ENCODE measurements at regions not wholly inside any gene's neighbourhood (a gene's known extent, or its start where the extent isn't known, plus 50 kb on each side); places are given as distances from the start of the nearest gene placed in this dataset.

- DNase-seq (ENCODE audit: low read depth), result no peak
- no peak overlapping the region for H3K4me3 ChIP-seq (ENCODE audit: low read length)
Measured at GRCh38 chr5:148708854-148709253, 54.5 kb upstream of the HTR4 start.

GRCh38 chr5:148711961-148712360 lies 57.6 kb upstream of the HTR4 start:
- TF ChIP-seq CTCF (conservative IDR thresholded peaks at IDR 0.05; ENCODE audit: low read length), result no peak
- no peak overlapping the region for H3K4me3 ChIP-seq (ENCODE audit: low read length)
- no peak for DNase-seq (ENCODE audit: low read depth)

More at GRCh38 chr5:148708854-148709253, 54.5 kb upstream of the HTR4 start:
- no peak for TF ChIP-seq CTCF (conservative IDR thresholded peaks at IDR 0.05; ENCODE audit: low read length)

GRCh38 chr5:148713735-148714508 lies 59.6 kb upstream of the HTR4 start:
- DNase-seq (ENCODE audit: low read depth), result no peak
- TF ChIP-seq CTCF (conservative IDR thresholded peaks at IDR 0.05; ENCODE audit: low read length), result no peak
- H3K4me3 ChIP-seq (ENCODE audit: low read length), result no peak overlapping the region

- DNase-seq (ENCODE audit: low read depth), result no peak
- H3K4me3 ChIP-seq (ENCODE audit: low read length), result no peak overlapping the region
- no peak for TF ChIP-seq CTCF (conservative IDR thresholded peaks at IDR 0.05; ENCODE audit: low read length)
Measured at GRCh38 chr5:148716716-148717115, 62.4 kb upstream of the HTR4 start.

- no peak overlapping the region for H3K4me3 ChIP-seq (ENCODE audit: low read length)
- no peak for TF ChIP-seq CTCF (conservative IDR thresholded peaks at IDR 0.05; ENCODE audit: low read length)
- DNase-seq (ENCODE audit: low read depth), result no peak
Measured at GRCh38 chr5:148717668-148718067, 63.3 kb upstream of the HTR4 start.

- no peak for TF ChIP-seq CTCF (conservative IDR thresholded peaks at IDR 0.05; ENCODE audit: low read length)
- DNase-seq (ENCODE audit: low read depth), result no peak
- H3K4me3 ChIP-seq (ENCODE audit: low read length), result no peak overlapping the region
Measured at GRCh38 chr5:148719605-148720004, 65.3 kb upstream of the HTR4 start.

- H3K4me3 ChIP-seq (ENCODE audit: low read length), result no peak overlapping the region
- DNase-seq (ENCODE audit: low read depth), result no peak
- no peak for TF ChIP-seq CTCF (conservative IDR thresholded peaks at IDR 0.05; ENCODE audit: low read length)
Measured at GRCh38 chr5:148720257-148720656, 65.9 kb upstream of the HTR4 start.

Measured in AG10803 (cell line).